HG03103 (cell line): ENCODE measurements at regions not wholly inside any gene's neighbourhood (a gene's known extent, or its start where the extent isn't known, plus 50 kb on each side); places are given as distances from the start of the nearest gene placed in this dataset.

Experiments used
- ATAC-seq: cut with Tn5 transposase; IDR thresholded peaks from one replicate; pipeline ENCODE4 v1.9.1; 2021; ENCODE audit warnings: low read depth; ENCODE audit not compliant: unreplicated experiment

DNA sequence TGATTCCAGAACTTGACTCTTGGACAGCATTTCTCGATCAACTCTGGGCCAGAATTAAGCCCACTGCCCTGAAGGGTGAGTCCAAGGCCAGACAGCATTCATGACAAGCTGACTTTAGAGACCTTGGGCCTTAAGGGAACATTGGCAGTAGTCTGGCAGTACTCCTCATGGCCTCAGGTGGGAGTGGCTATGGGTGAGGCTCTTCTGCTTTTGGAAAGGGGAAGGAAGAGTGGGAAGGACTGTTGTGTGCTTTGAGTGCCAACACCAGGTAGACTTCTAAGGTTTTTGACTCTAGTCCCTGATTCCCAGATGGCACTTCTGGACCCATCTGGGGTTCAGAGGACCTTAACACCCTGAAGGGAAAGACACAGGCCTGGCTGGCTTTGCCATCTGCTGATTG lies 530.4 kb downstream of the ACTL7B start:
- no peak for ATAC-seq

DNA sequence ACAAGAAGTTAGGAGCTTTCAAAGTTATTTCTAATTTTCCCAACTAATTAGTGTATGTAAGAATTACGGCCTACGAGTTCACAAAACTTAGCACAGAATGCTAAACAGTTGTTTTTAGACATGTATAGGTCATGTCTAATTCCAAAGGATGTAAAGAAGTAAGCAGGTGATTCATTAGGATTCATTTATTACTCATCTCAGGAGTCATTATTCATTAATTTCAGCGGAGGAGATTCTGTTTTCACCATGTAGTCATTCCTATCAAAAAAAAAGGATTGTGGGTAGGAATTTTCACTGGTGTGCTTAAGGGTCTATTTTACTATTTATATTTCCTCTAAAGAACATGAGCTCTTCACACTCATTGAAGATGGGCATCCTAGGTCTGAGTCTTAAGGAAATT lies 532.2 kb downstream of the ACTL7B start:
- no peak for ATAC-seq

DNA sequence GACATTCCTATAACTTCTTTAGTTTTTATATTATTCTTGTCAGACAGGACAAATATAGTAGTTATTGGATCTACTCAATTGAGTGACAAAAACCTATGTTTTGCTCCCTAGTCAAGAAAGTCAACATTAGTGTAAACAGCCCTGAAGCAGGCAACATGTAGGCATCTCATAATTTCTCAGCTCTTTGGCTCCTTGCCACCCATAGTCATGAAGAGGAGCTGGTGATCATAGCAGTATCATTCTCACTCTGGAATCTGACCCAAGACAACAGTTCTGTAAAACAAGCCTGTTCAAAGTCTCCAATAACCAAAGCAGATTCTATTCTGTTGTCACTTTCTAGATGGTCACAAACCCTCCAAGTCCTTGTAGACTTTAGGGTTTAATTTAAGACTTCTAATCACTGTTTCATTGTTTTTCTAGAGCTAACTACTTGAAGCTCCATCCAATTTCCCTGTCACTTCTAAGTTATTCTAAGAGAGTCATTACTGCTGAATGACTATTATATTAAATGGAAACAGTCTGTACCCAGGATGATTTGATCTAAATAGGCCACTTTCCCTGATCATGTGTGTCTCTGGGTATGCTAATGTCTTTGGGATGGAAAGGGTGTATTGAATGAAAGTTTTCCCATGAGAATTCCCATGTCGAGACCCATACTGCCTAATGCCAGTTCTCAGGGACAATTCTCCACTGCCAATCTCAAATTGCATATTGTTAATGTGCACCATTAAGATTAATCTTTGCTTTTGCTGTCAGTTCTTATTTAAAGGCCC lies 533.3 kb downstream of the ACTL7B start:
- no peak for ATAC-seq

DNA sequence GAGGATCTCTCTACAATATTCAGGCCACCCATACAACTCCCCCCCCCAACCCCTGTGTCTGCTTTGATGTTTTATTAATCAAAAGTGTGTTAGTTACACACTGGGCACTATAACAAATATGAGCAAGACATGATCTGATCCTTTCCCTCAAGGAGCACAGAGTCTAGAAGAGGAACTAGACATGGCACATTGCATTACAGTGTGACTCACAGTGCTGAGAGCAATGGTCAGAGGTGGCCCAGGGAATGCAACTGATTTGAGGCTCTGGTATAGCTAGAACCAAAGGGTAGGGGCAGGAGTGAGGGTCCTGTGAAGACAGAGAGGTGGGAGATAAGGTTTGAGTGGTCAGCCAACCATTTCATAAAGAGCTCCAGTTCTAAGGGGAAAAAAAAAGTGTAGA lies 539.2 kb downstream of the ACTL7B start:
- no peak for ATAC-seq

DNA sequence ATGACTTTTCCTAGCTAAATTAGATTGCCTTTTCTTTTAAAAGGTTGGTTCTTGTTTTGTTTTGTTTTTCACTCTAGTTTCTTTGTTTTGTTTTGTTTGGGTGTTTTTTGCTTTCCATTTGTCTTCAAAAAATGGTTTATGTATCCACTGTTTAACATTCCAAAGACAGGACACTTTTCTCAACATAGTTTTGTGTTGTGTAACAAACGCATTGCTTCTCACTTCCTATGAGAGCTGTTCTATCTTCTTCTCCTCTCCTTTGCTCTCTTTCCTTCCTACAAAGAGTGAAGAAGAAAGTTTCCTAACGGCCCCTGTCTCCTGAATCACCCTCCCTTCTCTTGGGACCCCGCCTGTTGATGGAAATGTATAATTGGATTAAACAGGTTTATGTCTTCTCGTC lies 539.7 kb downstream of the ACTL7B start:
- no peak for ATAC-seq

DNA sequence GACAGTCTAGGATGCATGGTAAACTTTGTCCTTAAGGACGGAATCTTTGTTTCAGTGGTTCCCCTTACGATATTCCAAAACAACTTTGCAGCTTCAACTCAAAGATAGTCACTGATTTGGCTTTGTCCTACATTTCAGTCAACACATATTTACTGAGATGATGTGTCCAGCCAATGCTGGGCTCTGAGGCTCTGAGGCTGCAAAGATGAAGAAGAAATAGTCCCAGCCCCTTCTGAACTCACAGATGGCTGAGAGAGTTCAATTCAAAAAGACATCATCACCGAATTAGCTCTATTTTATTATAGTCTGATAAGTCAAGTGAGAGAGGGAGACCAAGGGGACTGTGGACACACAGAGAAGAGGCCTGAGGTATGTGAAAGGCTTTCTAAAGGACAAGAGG lies 544.0 kb downstream of the ACTL7B start:
- ATAC-seq: no peak

DNA sequence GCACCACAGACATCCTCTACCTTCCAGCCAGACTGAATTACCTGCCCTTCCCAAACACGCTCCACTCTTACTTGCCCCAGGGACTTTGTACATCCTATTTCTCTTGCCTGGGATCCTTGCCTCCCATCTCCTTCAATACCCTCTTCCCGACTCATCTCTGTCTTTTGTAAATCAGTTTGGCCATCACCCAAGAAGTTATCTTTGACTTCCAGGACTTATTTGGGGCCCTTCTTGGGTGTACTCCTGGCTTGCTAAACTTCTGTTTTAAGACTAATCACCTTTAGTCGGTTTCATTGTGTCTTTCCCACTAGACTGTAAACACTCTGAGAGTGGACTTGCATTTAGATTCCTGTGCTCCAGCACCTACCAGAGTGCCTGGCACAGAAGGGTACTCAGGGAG lies 545.6 kb downstream of the ACTL7B start:
- no peak for ATAC-seq

DNA sequence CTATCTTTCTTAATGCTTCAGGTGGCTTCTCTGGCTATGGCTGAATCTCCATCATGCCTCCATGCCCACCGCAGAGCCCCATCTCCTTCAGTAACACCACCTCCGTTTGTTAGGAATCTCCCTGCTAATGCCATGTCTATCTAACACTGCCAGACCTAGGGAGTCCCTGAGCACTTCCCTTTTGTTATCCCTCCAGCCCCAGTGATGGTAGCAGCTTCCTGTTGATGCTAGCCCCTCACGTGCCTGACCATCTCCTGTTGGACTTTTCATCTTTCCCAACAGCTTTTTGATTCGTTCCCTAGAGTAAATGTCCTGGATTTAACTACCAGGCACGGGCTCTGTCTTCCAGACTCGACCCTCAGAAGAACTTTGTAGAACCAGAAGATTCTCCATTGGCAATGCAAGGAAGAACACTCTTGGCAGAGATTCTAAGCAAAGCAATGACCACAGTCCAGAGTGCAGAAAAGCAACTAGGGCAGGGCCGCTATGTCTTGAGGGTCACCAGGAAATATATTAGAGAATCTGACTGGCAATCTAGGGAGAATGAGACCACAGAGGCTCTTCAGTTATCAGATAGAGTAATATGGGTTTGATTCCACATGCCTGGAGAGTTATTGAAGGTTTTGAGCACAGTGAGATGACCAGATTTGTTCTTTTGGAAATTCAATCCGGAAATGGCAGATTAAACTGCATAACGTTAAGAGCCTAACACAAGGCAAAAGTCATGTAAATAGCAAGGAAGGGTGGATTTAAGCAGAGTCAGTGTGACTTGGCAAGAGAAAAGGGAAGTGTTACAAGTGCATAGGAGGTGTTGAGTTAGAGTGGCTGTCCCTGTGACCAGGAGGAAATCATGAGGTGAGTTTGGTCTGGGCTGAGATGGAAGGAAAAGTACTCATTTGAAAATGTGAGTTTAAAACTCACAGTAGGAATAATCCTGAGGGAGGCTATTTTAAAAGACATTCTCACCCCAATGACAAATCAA lies 555.2 kb downstream of the ACTL7B start:
- no peak for ATAC-seq

DNA sequence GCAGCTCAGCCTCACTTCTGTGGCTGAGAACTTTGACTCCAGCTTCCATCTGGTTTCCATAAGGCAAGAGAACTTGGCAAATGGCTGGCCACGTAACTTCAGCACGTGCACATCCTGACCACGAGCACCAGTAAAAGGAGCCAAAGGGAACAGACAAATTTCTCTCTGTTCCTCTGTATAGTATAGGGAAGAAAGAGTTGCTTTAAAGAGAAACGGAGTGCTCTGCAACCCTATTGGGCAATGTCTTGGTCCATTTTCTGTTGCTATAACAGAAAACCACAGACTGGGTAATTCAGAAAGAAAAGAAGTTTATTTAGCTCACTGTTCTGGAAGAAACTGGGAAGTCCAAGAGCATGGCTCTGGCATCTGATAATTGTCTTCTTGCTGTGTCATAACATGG lies 558.7 kb downstream of the ACTL7B start:
- no peak for ATAC-seq

DNA sequence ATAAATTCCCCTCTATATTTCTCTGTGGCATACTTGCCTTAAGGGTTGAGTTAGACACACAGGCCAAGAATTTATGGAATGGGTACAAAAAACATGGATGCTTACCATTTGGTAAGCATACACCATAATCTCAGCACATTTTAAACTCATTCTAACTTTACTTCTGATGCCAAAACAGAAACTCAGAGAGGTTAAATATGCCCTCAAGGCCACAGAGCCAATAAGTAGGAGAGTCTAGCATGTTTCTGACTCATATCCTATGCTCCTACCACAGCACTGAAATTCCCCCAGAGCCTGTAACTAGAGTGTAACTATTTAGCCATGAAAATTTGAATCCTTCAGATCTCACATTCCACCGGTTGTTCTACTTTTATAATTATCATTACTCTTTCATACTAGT lies 559.7 kb downstream of the ACTL7B start:
- no peak for ATAC-seq

DNA sequence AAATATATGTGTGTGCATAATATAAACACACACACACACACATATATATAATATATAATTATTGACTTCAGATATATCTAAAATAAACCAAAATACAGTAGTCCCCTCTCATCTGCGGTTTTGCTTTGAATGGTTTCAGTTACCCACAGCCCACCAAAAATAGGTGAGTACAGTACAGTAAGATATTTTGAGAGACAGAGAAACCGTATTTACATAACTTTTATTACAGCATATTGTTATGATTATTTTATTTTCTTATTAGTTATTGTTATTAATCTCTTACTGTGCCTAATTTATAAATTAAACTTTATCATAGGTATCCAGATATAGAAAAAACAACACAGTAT lies 564.2 kb downstream of the ACTL7B start:
- no peak for ATAC-seq

DNA sequence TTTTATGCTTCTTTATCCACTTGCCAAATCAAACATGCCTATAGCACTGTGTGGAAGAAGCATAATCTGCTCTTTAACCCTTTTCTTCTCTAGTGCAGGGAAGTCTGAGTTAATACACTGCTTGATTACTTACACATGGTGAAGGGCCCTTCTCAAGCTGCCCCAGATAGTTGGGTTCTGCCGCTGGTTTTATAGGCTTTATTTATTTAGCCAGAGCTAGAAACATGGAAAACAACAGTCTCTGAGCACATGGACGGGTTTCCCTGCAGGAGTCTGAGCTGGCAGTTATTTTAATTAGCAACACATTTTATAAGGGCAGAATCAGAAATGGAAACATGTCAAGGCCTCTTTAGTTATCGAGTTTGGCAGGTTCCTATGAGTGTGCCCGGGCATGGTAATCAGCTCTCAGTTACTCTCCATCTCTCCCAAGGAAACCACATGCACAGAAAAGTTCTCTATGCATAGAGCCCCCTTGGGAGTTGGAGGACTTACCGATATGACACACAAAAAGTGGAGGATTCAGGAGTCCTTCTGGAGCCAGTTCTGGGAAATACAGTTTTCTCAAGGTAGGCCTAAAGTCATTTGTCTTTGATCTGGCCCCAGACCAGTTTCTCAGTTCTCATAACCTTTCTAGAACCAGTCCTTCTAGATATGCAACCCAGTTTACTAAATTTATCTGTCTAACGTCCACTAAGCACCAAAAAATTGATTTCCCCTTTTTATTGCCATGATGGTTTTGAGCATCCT lies 564.8 kb downstream of the ACTL7B start:
- no peak for ATAC-seq

DNA sequence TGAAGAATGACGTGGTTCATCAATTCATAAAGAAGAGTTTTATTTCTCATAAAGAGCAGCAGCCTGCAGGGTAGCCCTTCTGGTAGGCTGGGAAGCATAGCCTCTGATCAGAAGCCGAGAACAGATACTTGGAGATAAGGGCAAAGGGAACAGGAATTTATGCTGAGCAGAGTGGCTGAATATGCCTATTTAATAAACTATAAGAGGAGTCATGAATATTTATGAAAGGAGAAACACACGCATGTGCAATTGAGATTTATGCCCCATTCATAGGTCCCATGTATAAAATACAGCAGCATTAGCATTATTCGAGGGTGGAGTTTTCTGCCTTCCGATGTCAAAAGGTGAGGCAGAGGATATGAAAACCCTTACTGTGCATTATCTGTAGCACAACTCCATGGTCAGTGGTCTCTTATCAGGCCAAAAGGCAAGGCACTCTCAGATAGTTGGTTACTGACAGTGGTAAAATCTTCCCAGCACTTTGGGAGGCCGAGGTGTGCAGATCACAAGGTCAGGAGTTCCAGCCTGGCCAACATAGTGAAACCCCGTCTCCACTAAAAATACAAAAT lies 569.1 kb downstream of the ACTL7B start:
- no peak for ATAC-seq

DNA sequence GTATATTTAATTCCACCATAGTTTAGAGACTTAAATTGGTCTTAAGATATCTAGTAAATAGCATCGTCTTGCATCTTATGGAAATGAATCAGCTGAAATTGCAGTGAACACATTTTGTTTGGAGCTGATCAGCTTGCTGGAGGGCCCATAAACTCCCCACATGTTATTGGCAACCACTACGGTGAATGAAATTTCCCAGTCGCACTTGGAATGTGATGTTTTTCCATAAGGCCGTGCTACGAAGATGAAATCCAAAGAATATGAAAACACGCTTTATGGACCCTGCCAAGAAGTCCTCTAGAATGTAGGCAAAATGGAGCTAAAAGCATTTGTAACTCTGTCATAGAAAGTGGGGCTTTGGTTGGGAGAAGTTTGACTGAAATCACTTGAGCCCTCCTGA lies 572.1 kb downstream of the ACTL7B start:
- ATAC-seq: no peak

DNA sequence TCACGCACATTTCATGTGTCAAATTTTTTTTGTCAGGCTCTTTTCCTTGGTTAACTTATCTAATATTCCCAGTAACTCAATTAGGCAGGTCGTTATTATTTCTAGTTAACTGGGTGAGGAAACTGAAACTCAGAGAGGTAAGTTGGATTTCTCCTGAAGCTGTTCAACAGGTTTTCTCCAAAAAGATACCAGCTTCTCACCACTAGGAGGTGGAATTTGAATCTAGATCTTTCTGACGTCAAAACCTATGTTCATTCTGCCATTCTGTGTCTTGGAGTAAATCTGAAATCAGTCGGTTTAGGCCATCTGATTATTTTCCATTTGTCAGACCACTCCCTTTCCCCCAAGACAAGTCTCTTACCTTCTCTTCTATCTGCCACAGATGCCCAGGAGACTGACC lies 572.9 kb downstream of the ACTL7B start:
- no peak for ATAC-seq

DNA sequence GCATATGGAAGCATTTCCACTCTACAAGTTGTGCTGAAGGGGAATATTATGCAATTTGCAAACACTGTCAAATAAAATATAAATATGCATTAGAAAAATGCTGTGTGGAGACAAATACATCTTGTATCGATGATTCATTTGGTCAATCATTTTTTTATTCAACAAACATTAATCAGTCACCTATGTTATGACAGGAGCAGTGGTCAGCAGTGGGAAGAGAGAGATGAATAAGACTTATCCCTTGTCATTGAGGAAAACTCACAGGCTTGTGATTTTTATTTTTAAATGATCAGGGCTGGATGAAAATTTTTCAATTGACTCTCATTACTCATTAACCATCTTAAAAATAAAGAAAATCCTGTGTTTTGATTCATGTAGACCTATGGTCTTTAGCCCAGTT lies 574.1 kb downstream of the ACTL7B start:
- ATAC-seq: no peak

DNA sequence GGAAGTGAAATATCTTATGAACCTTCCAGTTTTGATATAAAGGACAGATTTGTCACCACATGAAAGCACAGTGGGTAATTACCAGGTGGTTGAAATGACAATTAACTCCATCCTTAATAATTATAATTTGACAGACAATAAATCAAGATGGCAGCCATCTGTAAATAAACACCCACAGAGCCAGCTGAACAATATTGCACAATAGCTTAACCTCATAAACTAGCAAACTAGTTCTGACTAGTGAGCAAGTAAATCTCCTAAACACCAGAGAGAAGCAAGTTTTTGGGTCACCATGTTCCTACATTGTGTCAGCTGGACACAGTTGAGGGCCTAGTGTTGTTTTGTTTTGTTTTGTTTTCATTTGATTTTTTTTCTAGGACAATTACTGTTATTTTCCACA lies 577.4 kb downstream of the ACTL7B start:
- no peak for ATAC-seq

DNA sequence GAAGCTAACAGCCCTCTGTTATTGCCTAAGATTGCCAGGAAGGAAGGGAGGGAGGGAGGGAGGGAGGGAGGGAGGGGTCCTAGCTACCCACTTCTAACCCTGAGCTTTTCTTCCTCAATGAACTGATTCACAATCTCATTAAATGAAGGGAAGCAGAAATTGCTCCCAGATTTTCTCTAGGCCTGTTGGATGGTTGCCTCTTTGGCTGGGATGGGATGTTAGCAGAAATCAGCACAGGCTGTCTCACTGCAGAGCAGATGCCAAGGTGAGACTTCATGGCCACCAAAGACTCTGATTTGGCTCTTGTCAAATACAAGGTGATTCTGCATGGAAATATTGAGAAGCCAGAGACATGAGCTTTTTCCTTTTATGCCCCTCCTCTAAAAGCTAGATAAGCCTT lies 578.6 kb downstream of the ACTL7B start:
- no peak for ATAC-seq

DNA sequence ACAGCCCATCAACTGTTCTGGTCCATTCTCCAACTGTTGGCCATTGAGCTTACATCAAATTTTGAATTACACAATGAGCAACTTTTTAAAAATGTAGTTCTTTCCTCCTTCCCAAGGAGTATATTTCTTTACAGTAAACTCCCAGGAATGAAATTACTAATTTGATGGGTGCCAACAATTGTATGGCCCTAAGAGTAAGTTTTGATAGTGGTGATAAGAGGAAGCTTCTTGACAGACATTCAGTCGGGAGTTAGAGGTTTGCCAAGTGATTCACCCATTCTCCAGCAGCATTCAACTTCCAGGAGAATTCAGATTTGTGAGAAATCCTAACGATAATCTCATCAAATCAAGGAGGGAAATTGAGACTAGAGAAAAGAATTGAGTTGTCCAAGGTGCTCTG lies 579.9 kb downstream of the ACTL7B start:
- ATAC-seq: no peak

DNA sequence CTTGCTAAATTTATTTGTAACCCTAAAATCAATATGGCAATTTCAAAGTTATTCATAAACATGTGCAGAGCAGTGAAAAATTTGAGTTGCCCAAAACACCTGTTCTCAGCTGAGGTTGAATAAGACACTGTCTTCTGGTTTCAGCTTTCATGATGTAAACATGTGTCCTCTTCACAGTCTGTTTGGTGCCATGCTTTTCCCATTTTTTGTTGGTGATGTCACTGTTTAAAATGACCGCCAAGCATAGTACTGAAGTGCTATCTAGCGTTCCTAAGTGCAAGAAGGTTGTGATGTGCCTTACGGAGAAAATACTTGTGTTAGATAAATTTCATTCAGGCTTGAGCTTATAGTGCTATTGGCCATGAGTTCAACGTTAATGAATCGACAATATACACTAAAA lies 580.8 kb downstream of the ACTL7B start:
- no peak for ATAC-seq

DNA sequence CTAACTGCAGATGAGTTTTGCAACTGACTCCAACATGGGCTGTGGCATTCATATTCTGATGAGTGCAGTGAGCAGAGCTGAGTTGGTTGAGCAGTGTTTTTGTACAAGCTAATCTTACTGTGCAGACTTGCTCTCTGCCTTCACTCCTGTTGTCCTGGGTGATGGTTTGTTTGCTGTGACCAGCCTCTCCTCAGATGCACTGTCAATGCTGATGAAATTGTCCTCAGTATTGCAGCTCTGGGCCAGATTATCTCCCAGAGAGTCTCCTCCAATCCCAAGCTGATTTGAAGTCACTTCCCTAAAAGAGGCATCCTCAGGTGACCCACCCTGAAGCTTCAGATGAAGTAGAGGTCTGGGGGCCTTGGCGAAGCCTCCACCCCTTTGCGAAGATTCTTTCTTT lies 581.8 kb downstream of the ACTL7B start:
- ATAC-seq: no peak
